ENCODE measurements at regions not wholly inside any gene's neighbourhood (a gene's known extent, or its start where the extent isn't known, plus 50 kb on each side); places are given as distances from the start of the nearest gene placed in this dataset.

GRCh38 chr3:70774641-70775040 is 462.2 kb upstream of the MDFIC2 start:
- TF ChIP-seq CTCF (conservative IDR thresholded peaks at IDR 0.05; ENCODE audit: low read depth, low read length) (no peak), EZH2 (IDR thresholded peaks at IDR 0.05; ENCODE audit: low read length, unreplicated experiment) (no peak), EZH2phosphoT487 (IDR thresholded peaks at IDR 0.05; ENCODE audit: borderline replicate concordance, low read length) (no peak)

Data from PC-3 (cell line).